MCF 10A (cell line): ENCODE measurements at regions not wholly inside any gene's neighbourhood (a gene's known extent, or its start where the extent isn't known, plus 50 kb on each side); places are given as distances from the start of the nearest gene placed in this dataset.

ENCODE experiments used
- BruUV-seq: library from RNA; stranded (reverse); fragments of 400-500 nt; replicated peaks from 2 replicates; lab custom pipeline; 2021; lab: Mats Ljungman, UMichigan
- CTCF ChIA-PET: fragments of 300-600 bp; sonication (Branson Sonifier 250); formaldehyde crosslinking; extraction: SDS; loops from one replicate; lab custom pipeline; 2021; ENCODE audit warnings: antibody characterized with exemption, inconsistent platforms; lab: Yijun Ruan, JAX
- POLR2A ChIA-PET: fragments of 300-600, 350-650 bp; sonication (Branson Sonifier 250); formaldehyde crosslinking; extraction: SDS; loops from one replicate; lab custom pipeline; 2020; ENCODE audit warnings: antibody characterized with exemption, inconsistent platforms; lab: Yijun Ruan, JAX
- DNase-seq: peaks from one replicate; pipeline ENCODE4 v3.0.0-alpha.2; 2018; ENCODE audit not compliant: unreplicated experiment
- H3K27ac Mint-ChIP-seq: one replicate; pipeline ENCODE4 v1.8.0; 2022; ENCODE audit warnings: mild to moderate bottlenecking, low read depth, mixed read lengths; ENCODE audit not compliant: unreplicated experiment
- H3K27me3 Mint-ChIP-seq: one replicate; pipeline ENCODE4 v1.8.0; 2022; ENCODE audit warnings: mixed read lengths; ENCODE audit not compliant: insufficient read depth, unreplicated experiment
- H3K36me3 Mint-ChIP-seq: one replicate; pipeline ENCODE4 v1.8.0; 2022; ENCODE audit warnings: mild to moderate bottlenecking, moderate library complexity, mixed read lengths; ENCODE audit not compliant: insufficient read depth, unreplicated experiment
- H3K4me1 Mint-ChIP-seq: one replicate; pipeline ENCODE4 v1.8.0; 2022; ENCODE audit warnings: mixed read lengths; ENCODE audit not compliant: insufficient read depth, unreplicated experiment
- H3K4me3 Mint-ChIP-seq: one replicate; pipeline ENCODE4 v1.8.0; 2022; ENCODE audit warnings: mild to moderate bottlenecking, moderate library complexity, mixed read lengths; ENCODE audit not compliant: unreplicated experiment
- H3K9me3 Mint-ChIP-seq: one replicate; pipeline ENCODE4 v1.8.0; 2022; ENCODE audit warnings: mixed read lengths; ENCODE audit not compliant: unreplicated experiment
- CTCF ChIP-seq: fragments of 200-600 bp; IDR thresholded peaks from one replicate; pipeline ENCODE4 v1.8.0; 2022; ENCODE audit warnings: antibody characterized with exemption, mild to moderate bottlenecking; ENCODE audit not compliant: unreplicated experiment
- intact Hi-C: fragments of 100-400 bp; cut with micrococcal nuclease; formaldehyde crosslinking; loops from 2 replicates; pipeline ENCODE4 v1.14.1; 2022

- no peak overlapping the region for H3K4me3 Mint-ChIP-seq
- ChIA-PET POLR2A (interaction anchor here (0.6 to 10.0 kb wide), 14 partner anchors 18 to 897 kb away, joined by 3 to 112 read pairs (median 4); no protein-coding TSS in a partner anchor), CTCF (interaction anchor here (0.6 to 5.3 kb wide), 13 partner anchors 10 to 585 kb away, joined by 3 to 50 read pairs (median 3); no protein-coding TSS in a partner anchor)
- no peak for DNase-seq
- peaks cover 36% of the 10 kb centered on the region for H3K4me1 Mint-ChIP-seq
- H3K36me3 Mint-ChIP-seq: peaks cover 32% of the 10 kb centered on the region
- H3K9me3 Mint-ChIP-seq: no peaks in the 10 kb centered on the region
- intact Hi-C loops: no loop called here
- H3K27me3 Mint-ChIP-seq: no peaks in the 10 kb centered on the region
- no TSS peak for BruUV-seq
- no peak for TF ChIP-seq CTCF
- H3K27ac Mint-ChIP-seq: peak overlapping the region; percentile 80
These were observed 287.4 kb downstream of the SEC14L1 start for GRCh38 chr17:77428020-77428748.

GRCh38 chr17:77428749-77429368 lies 288.1 kb downstream of the SEC14L1 start:
- DNase-seq: no peak
- BruUV-seq: no TSS peak
- intact Hi-C loops: no loop called here
- Mint-ChIP-seq H3K36me3 (peaks cover 26% of the 10 kb centered on the region), H3K27ac (no peak overlapping the region), H3K4me1 (peaks cover 30% of the 10 kb centered on the region), H3K27me3 (no peaks in the 10 kb centered on the region), H3K9me3 (no peaks in the 10 kb centered on the region), H3K4me3 (no peak overlapping the region)
- POLR2A ChIA-PET: interaction anchor here (0.9 to 10.0 kb wide), 8 partner anchors 18 to 170 kb away, joined by 3 to 112 read pairs (median 8); no protein-coding TSS in a partner anchor
- TF ChIP-seq CTCF: no peak
- CTCF ChIA-PET: interaction anchor here (0.6 to 5.3 kb wide), 19 partner anchors 8 to 647 kb away, joined by 3 to 50 read pairs (median 6); no protein-coding TSS in a partner anchor

GRCh38 chr17:77429369-77429968 lies 288.7 kb downstream of the SEC14L1 start:
- peaks cover 26% of the 10 kb centered on the region for H3K4me1 Mint-ChIP-seq
- DNase-seq: no peak
- ChIA-PET POLR2A (interaction anchor here (0.8 to 10.0 kb wide), 10 partner anchors 8 to 141 kb away, joined by 3 to 112 read pairs (median 5); no protein-coding TSS in a partner anchor), CTCF (interaction anchor here (0.7 to 5.3 kb wide), 31 partner anchors 8 to 648 kb away, joined by 3 to 50 read pairs (median 5); no protein-coding TSS in a partner anchor)
- intact Hi-C loops: no loop called here
- H3K27ac Mint-ChIP-seq: no peak overlapping the region
- no TSS peak for BruUV-seq
- H3K36me3 Mint-ChIP-seq: peaks cover 25% of the 10 kb centered on the region
- H3K9me3 Mint-ChIP-seq: no peaks in the 10 kb centered on the region
- TF ChIP-seq CTCF: no peak
- no peaks in the 10 kb centered on the region for H3K27me3 Mint-ChIP-seq
- H3K4me3 Mint-ChIP-seq: no peak overlapping the region
